Breast epithelium (tissue), 4 donors: ENCODE measurements at regions not wholly inside any gene's neighbourhood (a gene's known extent, or its start where the extent isn't known, plus 50 kb on each side); places are given as distances from the start of the nearest gene placed in this dataset.

ENCODE experiments used
- DNase-seq, 2 donors: peaks; one replicate each; pipeline ENCODE4 v3.0.0-alpha.2; 2019; ENCODE audit warnings: low spot score in 2 of 2
- H3K27ac ChIP-seq, 2 donors: fragments of 200-600 bp; sonication (generic) in 1 of 2; one replicate each; pipeline ENCODE4 v1.5.1; 2016 to 2019; ENCODE audit warnings: mild to moderate bottlenecking in 1 of 2
- H3K27me3 ChIP-seq, 2 donors: fragments of 200-600 bp; sonication (generic) in 1 of 2; one replicate each; pipeline versions ENCODE4 v1.5.1 to v1.6.0; 2017 to 2019; ENCODE audit warnings: control low read depth in 1 of 2, mild to moderate bottlenecking in 1 of 2
- H3K36me3 ChIP-seq: fragments of 200-600 bp; one replicate; pipeline ENCODE4 v1.5.1; 2019
- H3K4me1 ChIP-seq, 2 donors: fragments of 200-600 bp; sonication (generic); one replicate each; pipeline ENCODE4 v1.5.1; 2016 to 2019; ENCODE audit warnings: control low read depth in 1 of 2
- H3K4me3 ChIP-seq, 3 donors: fragments of 200-600 bp; sonication (generic); 1 replicate in 2 of 3; 2 replicates in 1 of 3; pipeline ENCODE4 v1.5.1; 2016 to 2019; ENCODE audit warnings: mild to moderate bottlenecking in 3 of 3, moderate library complexity in 2 of 3
- H3K9me3 ChIP-seq, 2 donors: fragments of 200-600 bp; sonication (generic) in 1 of 2; one replicate each; pipeline ENCODE4 v1.5.1; 2016 to 2019; ENCODE audit warnings: control low read depth in 1 of 2
- CTCF ChIP-seq, 3 donors: fragments of 450-650 bp; IDR thresholded peaks; one replicate each; pipeline ENCODE4 v1.5.1; 2016 to 2017; ENCODE audit warnings: antibody characterized with exemption in 3 of 3, mild to moderate bottlenecking in 3 of 3, moderate library complexity in 3 of 3
- POLR2A ChIP-seq: fragments of 450-650 bp; IDR thresholded peaks from one replicate; pipeline ENCODE4 v1.6.1; 2016; ENCODE audit warnings: antibody characterized with exemption, mild to moderate bottlenecking, moderate library complexity
- POLR2AphosphoS5 ChIP-seq, 3 donors: sonication (generic); formaldehyde crosslinking; IDR thresholded peaks; one replicate each; pipeline ENCODE4 v1.6.1; 2017; ENCODE audit warnings: antibody characterized with exemption in 3 of 3
- intact Hi-C: fragments of 100-400 bp; cut with DNase I; formaldehyde crosslinking; loops from one replicate; pipeline ENCODE4 v1.15.1; 2023; ENCODE audit warnings: low total_unique reads

GRCh38 chr1:216929870-216930582, 206.8 kb upstream of the ESRRG start:
- no peak for DNase-seq
- H3K4me1 ChIP-seq, result no peaks in the 10 kb centered on the region
- TF ChIP-seq POLR2AphosphoS5 (IDR thresholded peaks at IDR 0.05) (no peak), POLR2A (no peak), CTCF (IDR thresholded peaks at IDR 0.05) (no peak)

GRCh38 chr1:216927633-216928032, 204.4 kb upstream of the ESRRG start:
- TF ChIP-seq POLR2AphosphoS5 (IDR thresholded peaks at IDR 0.05) (no peak), POLR2A (no peak), CTCF (IDR thresholded peaks at IDR 0.05) (no peak)
- intact Hi-C loops, result no loop called here
- Histone ChIP-seq H3K9me3 (no peaks in the 10 kb centered on the region), H3K4me3 (no peak overlapping the region), H3K36me3 (no peaks in the 10 kb centered on the region), H3K27ac (no peak overlapping the region), H3K4me1 (no peaks in the 10 kb centered on the region), H3K27me3 (no peaks in the 10 kb centered on the region)
- no peak for DNase-seq

More at GRCh38 chr1:216929870-216930582, 206.8 kb upstream of the ESRRG start:
- Histone ChIP-seq H3K4me3 (no peak overlapping the region), H3K36me3 (no peaks in the 10 kb centered on the region), H3K9me3 (no peaks in the 10 kb centered on the region), H3K27me3 (no peaks in the 10 kb centered on the region), H3K27ac (no peak overlapping the region)
- intact Hi-C loops, result no loop called here

GRCh38 chr1:216926720-216927510, 203.7 kb upstream of the ESRRG start:
- no peaks in the 10 kb centered on the region for H3K27me3 ChIP-seq
- H3K9me3 ChIP-seq, result no peaks in the 10 kb centered on the region
- no peak for DNase-seq
- H3K27ac ChIP-seq, result no peak overlapping the region
- intact Hi-C loops, result no loop called here
- H3K4me3 ChIP-seq, result no peak overlapping the region
- TF ChIP-seq POLR2AphosphoS5 (IDR thresholded peaks at IDR 0.05) (no peak), CTCF (IDR thresholded peaks at IDR 0.05) (no peak), POLR2A (no peak)
- no peaks in the 10 kb centered on the region for H3K36me3 ChIP-seq
- H3K4me1 ChIP-seq, result no peaks in the 10 kb centered on the region

GRCh38 chr1:216925962-216926625, 202.9 kb upstream of the ESRRG start:
- H3K4me1 ChIP-seq, result no peaks in the 10 kb centered on the region
- no peak for DNase-seq
- intact Hi-C loops, result no loop called here

More at GRCh38 chr1:216925962-216926625, 202.9 kb upstream of the ESRRG start:
- H3K9me3 ChIP-seq, result no peaks in the 10 kb centered on the region
- no peaks in the 10 kb centered on the region for H3K36me3 ChIP-seq
- no peak for TF ChIP-seq POLR2A
- no peak for TF ChIP-seq POLR2AphosphoS5 (IDR thresholded peaks at IDR 0.05)
- no peak for TF ChIP-seq CTCF (IDR thresholded peaks at IDR 0.05)
- no peak overlapping the region for H3K27ac ChIP-seq
- H3K4me3 ChIP-seq, result no peak overlapping the region
- no peaks in the 10 kb centered on the region for H3K27me3 ChIP-seq
